ENCODE measurements at regions not wholly inside any gene's neighbourhood (a gene's known extent, or its start where the extent isn't known, plus 50 kb on each side); places are given as distances from the start of the nearest gene placed in this dataset.

DNA sequence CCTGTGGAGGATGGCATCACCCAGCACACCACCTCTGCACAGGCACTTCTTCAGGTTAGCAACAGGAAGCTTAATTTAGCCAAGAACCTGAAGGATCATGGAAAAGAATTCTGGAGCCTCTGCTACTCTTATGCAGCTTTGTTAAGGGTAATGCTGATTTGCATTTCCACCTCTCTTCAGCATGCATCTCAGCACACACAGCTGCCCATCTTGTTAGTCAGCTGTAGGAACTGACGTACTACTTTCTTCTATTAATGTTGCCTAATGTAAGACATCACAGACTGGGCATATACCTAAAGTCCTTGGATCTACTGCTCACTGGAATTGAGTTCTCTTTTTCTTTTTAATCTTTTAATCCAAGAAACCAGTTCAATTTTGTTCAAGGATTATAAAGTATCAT, 181.0 kb downstream of the SPP2 start:
- intact Hi-C loops (cut with DNase I, micrococcal nuclease): no loop called here
- H3K36me3 ChIP-seq (ENCODE audit: low read depth): no peaks in the 10 kb centered on the region
- H3K4me1 ChIP-seq (ENCODE audit: low read depth): no peaks in the 10 kb centered on the region
- H3K9me3 ChIP-seq: no peaks in the 10 kb centered on the region
- H3K4me3 ChIP-seq: no peak overlapping the region
- ATAC-seq: no peak
- DNase-seq: no peak
- TF ChIP-seq, protein P1, sequence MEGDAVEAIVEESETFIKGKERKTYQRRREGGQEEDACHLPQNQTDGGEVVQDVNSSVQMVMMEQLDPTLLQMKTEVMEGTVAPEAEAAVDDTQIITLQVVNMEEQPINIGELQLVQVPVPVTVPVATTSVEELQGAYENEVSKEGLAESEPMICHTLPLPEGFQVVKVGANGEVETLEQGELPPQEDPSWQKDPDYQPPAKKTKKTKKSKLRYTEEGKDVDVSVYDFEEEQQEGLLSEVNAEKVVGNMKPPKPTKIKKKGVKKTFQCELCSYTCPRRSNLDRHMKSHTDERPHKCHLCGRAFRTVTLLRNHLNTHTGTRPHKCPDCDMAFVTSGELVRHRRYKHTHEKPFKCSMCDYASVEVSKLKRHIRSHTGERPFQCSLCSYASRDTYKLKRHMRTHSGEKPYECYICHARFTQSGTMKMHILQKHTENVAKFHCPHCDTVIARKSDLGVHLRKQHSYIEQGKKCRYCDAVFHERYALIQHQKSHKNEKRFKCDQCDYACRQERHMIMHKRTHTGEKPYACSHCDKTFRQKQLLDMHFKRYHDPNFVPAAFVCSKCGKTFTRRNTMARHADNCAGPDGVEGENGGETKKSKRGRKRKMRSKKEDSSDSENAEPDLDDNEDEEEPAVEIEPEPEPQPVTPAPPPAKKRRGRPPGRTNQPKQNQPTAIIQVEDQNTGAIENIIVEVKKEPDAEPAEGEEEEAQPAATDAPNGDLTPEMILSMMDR (IDR thresholded peaks at IDR 0.05): no peak

DNA sequence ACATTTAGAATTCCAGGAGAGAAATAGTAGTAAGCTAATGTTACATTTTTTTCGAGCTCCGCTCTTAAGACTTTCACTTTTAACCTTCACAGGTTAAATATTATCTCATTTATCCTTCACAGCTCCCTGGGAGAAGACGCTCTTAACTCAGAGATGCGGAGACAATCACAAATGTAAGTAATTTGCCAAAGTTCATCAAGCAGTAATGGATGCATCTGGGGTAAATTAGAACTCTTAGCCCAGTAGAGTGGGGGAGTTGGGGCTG, 168.5 kb downstream of the SPP2 start:
- DNase-seq (no peak), ATAC-seq (no peak)
- intact Hi-C loops (cut with DNase I, micrococcal nuclease): no loop called here
- TF ChIP-seq, protein P1 (IDR thresholded peaks at IDR 0.05): no peak
- Histone ChIP-seq H3K36me3 (ENCODE audit: low read depth) (no peaks in the 10 kb centered on the region), H3K4me3 (no peak overlapping the region), H3K4me1 (ENCODE audit: low read depth) (no peaks in the 10 kb centered on the region), H3K9me3 (no peaks in the 10 kb centered on the region)

DNA sequence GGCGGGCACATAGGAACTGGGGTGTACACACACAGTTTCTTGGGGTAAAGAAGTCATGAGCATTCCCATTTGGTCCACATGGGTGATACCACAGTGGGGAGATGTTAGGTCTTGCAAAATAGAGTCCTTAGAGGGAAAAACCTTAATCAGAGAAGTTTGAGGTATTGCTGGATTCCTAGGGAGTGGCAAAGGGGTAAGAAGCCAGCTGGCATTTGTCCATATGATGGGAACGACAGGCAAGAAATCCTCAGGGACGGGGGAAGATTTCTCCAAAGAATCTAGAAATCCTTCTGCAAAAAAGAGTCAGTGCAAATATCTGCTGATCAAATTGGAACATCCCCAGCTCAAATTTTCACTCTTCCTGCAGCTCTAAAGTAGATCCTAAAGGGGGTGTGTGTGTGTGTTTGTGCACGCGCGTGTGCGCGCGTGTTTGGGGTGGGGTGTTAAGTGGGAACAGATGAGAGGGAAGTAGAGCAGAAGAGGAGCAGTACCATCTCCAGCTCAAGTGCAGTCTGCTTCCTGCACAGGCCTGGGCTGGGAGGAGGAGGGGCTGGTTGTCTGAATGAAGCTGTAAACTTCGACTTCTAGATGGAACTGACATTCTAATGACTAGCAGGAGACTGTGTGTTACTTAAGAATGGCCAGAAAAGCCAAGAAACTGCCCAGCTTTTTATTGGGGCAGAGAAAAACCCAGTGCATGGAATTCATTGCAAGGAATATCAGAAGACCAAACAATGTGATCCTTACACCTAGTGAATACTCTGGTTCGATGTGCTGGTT, 168.0 kb downstream of the SPP2 start:
- no peaks in the 10 kb centered on the region for H3K9me3 ChIP-seq
- ATAC-seq (peak; percentile 50), DNase-seq (peak in 1 of 3 donors; percentile 27)
- H3K4me3 ChIP-seq: no peak overlapping the region
- TF ChIP-seq, protein P1 (IDR thresholded peaks at IDR 0.05): no peak
- no peaks in the 10 kb centered on the region for H3K36me3 ChIP-seq (ENCODE audit: low read depth)
- H3K4me1 ChIP-seq (ENCODE audit: low read depth): no peaks in the 10 kb centered on the region
- intact Hi-C loops (cut with DNase I, micrococcal nuclease): no loop called here

DNA sequence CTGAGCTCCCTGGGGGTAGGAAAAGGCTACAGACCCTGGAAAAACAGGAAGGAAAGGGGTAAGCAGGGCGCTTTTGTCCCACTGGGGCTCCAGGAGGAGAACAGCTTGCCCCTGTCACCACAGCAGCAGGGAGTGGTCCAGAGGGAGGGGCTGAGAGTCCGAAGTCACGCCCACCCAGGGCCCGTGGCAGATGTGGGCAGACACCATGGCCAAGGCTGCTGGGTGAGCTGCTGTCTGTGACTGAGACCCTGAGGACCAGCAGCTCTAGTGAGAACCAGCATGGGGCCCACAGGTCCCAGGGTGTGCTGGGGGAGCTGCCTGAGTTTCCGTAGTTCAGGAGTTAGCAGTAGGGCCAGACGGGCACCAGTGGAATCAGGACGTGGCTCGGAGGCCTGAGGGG, 162.0 kb downstream of the SPP2 start:
- TF ChIP-seq, protein P1 (IDR thresholded peaks at IDR 0.05): no peak
- intact Hi-C loops (cut with DNase I, micrococcal nuclease): no loop called here
- Histone ChIP-seq H3K4me3 (no peak overlapping the region), H3K36me3 (ENCODE audit: low read depth) (no peaks in the 10 kb centered on the region), H3K4me1 (ENCODE audit: low read depth) (no peaks in the 10 kb centered on the region), H3K9me3 (no peaks in the 10 kb centered on the region)
- ATAC-seq: no peak
- no peak for DNase-seq

- DNase-seq: no peak
- intact Hi-C loops (cut with DNase I, micrococcal nuclease): no loop called here
- no peaks in the 10 kb centered on the region for H3K9me3 ChIP-seq
- no peak overlapping the region for H3K4me3 ChIP-seq
- no peaks in the 10 kb centered on the region for H3K4me1 ChIP-seq (ENCODE audit: low read depth)
- TF ChIP-seq, protein P1 (IDR thresholded peaks at IDR 0.05): no peak
- H3K36me3 ChIP-seq (ENCODE audit: low read depth): no peaks in the 10 kb centered on the region
- ATAC-seq: no peak
Observed at GRCh38 chr2:234211797-234212196, 161.3 kb downstream of the SPP2 start.

DNA sequence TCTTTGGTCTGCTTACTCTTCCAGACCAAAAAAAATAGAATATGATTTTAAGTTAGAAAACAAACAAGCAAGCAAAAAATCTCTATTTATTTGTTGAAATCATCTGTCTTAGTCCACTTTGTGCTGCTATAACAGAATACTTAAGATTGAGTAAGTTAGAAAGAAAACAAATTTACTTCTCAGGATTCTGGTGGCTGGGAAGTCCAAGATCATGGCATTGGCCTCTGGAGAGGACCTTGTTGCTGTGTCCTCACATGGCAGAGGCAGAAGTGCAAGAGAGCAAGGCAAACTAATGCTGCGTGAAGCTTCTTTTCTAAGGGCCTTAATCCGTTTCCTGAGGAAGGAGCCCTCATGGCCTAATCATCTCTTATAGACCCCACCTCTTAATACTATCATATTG, 156.2 kb downstream of the SPP2 start:
- no peak for ATAC-seq
- H3K9me3 ChIP-seq: no peaks in the 10 kb centered on the region
- H3K4me3 ChIP-seq: no peak overlapping the region
- H3K4me1 ChIP-seq (ENCODE audit: low read depth): no peaks in the 10 kb centered on the region
- TF ChIP-seq, protein P1 (IDR thresholded peaks at IDR 0.05): no peak
- intact Hi-C loops (cut with DNase I, micrococcal nuclease): no loop called here
- no peaks in the 10 kb centered on the region for H3K36me3 ChIP-seq (ENCODE audit: low read depth)
- no peak for DNase-seq
